Central memory CD8-positive, alpha-beta T cell (primary cell): ENCODE measurements at regions not wholly inside any gene's neighbourhood (a gene's known extent, or its start where the extent isn't known, plus 50 kb on each side); places are given as distances from the start of the nearest gene placed in this dataset.

Experiments used
- ATAC-seq: fragments of 150-1000 bp; cut with Tn5 transposase; replicated peaks from 2 replicates; pipeline ENCODE4 v1.10.0; 2022; ENCODE audit warnings: mild to moderate bottlenecking, moderate FRiP score, moderate number of reproducible peaks; ENCODE audit not compliant: poor library complexity, severe bottlenecking; ENCODE audit errors: extremely low read depth
- DNase-seq, 2 donors: peaks; one replicate each; pipeline ENCODE4 v3.0.0; 2021; ENCODE audit warnings: low spot score in 2 of 2
- H3K27ac Mint-ChIP-seq: one replicate; pipeline ENCODE4 v1.8.0; 2022; ENCODE audit warnings: low read depth, mild to moderate bottlenecking, moderate library complexity, mixed read lengths
- H3K27me3 Mint-ChIP-seq: one replicate; pipeline ENCODE4 v1.8.0; 2022; ENCODE audit warnings: mixed read lengths
- H3K36me3 Mint-ChIP-seq: one replicate; pipeline ENCODE4 v1.8.0; 2022; ENCODE audit warnings: mild to moderate bottlenecking, moderate library complexity, mixed read lengths; ENCODE audit not compliant: insufficient read depth
- H3K4me1 Mint-ChIP-seq: one replicate; pipeline ENCODE4 v1.8.0; 2022; ENCODE audit warnings: mixed read lengths
- H3K4me3 Mint-ChIP-seq: one replicate; pipeline ENCODE4 v1.8.0; 2022; ENCODE audit warnings: mild to moderate bottlenecking, moderate library complexity, mixed read lengths
- H3K9me3 Mint-ChIP-seq: one replicate; pipeline ENCODE4 v1.8.0; 2022; ENCODE audit warnings: mixed read lengths

DNA sequence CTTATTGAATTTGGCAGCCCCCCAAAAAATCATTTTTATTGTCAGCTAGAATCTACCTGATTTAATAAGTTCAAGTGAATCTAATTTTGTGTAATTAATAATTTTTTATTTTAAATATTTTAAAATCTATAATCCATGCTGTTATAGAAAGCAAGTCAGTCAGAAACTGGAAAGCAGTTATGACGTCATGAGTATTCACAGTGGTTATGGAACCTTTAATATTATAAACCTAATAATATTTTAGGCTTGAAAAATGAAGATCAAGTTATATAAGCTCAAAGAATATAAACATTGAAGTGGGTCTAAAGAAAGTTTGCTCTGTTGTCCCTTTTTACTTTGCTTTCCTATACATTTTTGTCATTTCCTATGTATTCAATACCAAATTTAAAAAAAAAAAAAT is 1075.1 kb upstream of the EPHA7 start:
- Mint-ChIP-seq H3K27me3 (no peaks in the 10 kb centered on the region), H3K4me1 (no peaks in the 10 kb centered on the region), H3K27ac (no peak overlapping the region), H3K9me3 (peaks cover 8% of the 10 kb centered on the region), H3K4me3 (no peak overlapping the region), H3K36me3 (no peaks in the 10 kb centered on the region)
- DNase-seq (no peak), ATAC-seq (no peak)

DNA sequence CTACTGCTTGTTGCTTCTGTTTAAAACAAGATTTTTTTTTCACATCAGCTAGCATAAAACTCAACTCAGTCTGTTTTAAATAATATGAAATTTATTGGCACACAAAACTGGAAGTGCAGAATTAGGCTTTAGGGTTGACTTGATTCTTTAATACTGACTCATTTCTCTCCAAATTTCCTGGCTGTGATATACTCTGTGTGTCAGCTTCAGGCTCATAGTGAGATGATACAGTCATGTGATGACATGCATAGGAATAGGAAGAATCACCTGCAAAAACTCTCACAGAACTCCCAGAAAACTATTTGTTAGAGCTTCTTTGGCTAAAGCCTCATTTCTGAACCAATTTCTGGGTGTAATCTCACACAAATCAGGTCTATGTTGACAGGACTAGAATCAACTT is 1068.0 kb upstream of the EPHA7 start:
- DNase-seq (no peak), ATAC-seq (no peak)
- Mint-ChIP-seq H3K27ac (no peak overlapping the region), H3K4me1 (no peaks in the 10 kb centered on the region), H3K27me3 (no peaks in the 10 kb centered on the region), H3K9me3 (peaks cover 5% of the 10 kb centered on the region), H3K4me3 (no peak overlapping the region), H3K36me3 (no peaks in the 10 kb centered on the region)

DNA sequence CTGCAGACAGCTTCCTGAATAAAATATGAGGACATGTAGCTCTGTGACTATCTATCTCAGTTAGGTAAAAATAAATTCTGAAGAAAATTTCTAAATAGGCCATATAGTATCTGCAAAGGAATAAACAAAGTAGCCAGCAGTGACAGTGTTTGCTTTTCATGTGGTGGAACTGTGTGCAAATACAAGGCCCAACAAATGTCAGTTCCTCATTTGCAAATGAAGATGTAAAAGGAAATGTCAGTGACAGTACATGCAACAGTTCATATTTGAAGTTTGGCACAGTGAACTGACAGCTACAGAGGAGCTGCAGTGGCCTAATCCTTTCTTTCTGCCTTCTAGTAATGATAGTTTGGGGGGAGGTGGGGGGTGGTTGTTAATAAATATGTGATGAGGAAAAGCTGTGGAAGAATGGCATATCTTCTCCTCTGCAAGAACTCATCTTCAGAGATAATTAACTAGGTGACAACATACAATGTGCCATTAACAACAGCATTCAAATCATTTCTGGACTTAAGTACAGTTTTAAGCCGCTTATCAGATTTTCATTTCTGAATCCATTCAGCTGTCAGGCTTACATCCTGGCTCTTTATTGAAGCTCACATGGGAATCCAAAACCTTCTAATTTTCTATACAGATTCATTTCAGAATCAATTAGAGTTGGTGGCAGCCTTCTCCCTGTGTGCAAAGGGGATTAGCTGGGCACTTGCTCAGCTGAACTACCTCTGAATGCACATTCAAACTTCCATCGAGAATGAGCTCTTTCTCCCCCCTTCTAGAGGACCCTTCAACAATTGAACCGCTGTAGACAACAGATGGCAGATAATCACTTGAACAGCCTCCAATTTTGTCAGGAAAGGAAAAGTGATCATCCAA is 1059.0 kb upstream of the EPHA7 start:
- no peaks in the 10 kb centered on the region for H3K36me3 Mint-ChIP-seq
- H3K4me3 Mint-ChIP-seq, result no peak overlapping the region
- no peaks in the 10 kb centered on the region for H3K4me1 Mint-ChIP-seq
- H3K27me3 Mint-ChIP-seq, result no peaks in the 10 kb centered on the region
- H3K27ac Mint-ChIP-seq, result no peak overlapping the region
- no peak for DNase-seq
- peaks cover 12% of the 10 kb centered on the region for H3K9me3 Mint-ChIP-seq
- no peak for ATAC-seq

DNA sequence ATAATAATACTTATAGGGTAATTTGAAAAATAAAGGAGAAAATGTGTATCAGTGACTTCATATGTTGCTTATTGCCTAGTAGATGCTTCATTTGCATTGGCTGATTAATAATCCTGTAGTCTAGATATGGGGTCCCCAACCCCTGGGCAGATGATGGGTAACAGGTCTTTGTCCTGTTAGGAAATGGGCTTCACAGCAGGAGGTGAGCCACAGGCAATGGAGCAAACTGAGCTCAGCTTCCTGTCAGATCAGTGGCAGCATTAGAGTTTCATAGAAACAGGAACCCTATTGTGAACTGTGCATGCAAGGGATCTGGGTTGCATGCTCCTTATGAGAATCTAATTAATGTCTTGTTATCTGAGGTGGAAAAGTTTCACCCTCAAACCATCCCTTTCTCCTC is 1049.5 kb upstream of the EPHA7 start:
- peaks cover 16% of the 10 kb centered on the region for H3K9me3 Mint-ChIP-seq
- H3K27ac Mint-ChIP-seq, result no peak overlapping the region
- H3K27me3 Mint-ChIP-seq, result no peaks in the 10 kb centered on the region
- DNase-seq (no peak), ATAC-seq (no peak)
- no peak overlapping the region for H3K4me3 Mint-ChIP-seq
- no peaks in the 10 kb centered on the region for H3K4me1 Mint-ChIP-seq
- no peaks in the 10 kb centered on the region for H3K36me3 Mint-ChIP-seq

DNA sequence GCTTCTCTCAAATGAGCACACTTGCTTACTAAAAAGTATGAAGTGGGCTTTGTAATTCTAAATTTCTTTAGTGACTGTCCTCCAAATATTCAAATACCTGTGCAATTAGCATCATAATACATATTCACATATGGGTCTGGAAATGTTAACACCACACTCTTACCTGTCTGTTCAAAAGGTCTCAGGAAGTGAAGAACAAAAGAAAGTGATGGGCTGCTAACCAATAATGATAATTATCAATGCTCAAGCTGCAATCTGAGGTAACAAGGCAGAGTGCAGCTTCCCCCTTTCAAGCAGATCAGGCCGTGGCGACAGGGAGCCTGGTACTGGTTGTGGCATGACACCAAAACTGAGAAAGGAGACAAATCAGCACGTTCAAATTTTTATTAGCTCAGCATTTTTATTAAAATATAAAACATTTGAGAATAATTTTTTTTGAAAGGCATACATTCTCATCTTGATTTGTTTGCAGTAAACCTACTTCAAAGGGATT is 1044.7 kb upstream of the EPHA7 start:
- no peak overlapping the region for H3K4me3 Mint-ChIP-seq
- no peak for DNase-seq
- H3K27me3 Mint-ChIP-seq, result no peaks in the 10 kb centered on the region
- no peaks in the 10 kb centered on the region for H3K36me3 Mint-ChIP-seq
- peaks cover 22% of the 10 kb centered on the region for H3K9me3 Mint-ChIP-seq
- H3K4me1 Mint-ChIP-seq, result no peaks in the 10 kb centered on the region
- no peak overlapping the region for H3K27ac Mint-ChIP-seq
- ATAC-seq, result no peak

DNA sequence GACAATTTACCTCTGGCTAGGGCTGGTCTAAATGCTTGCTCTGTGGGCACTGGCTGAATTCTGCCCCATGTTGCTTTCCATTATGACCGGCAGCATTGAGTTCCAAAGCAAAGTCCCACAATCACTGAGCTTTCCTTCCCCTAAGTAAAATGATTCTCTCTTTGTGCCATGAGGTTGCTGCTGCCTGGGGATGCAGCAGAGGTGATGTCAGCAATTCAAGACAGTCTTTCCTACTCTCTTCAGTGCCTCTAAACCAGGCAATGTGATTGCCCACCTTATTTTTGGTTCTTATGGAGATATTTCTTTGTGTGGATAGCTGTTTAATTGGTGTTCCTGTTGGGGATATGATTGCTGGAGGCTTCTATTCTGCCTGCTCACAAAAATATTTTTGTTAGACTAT is 1043.9 kb upstream of the EPHA7 start:
- Mint-ChIP-seq H3K27me3 (no peaks in the 10 kb centered on the region), H3K36me3 (no peaks in the 10 kb centered on the region), H3K9me3 (peaks cover 18% of the 10 kb centered on the region), H3K4me3 (no peak overlapping the region), H3K27ac (no peak overlapping the region), H3K4me1 (no peaks in the 10 kb centered on the region)
- ATAC-seq, result no peak
- no peak for DNase-seq

DNA sequence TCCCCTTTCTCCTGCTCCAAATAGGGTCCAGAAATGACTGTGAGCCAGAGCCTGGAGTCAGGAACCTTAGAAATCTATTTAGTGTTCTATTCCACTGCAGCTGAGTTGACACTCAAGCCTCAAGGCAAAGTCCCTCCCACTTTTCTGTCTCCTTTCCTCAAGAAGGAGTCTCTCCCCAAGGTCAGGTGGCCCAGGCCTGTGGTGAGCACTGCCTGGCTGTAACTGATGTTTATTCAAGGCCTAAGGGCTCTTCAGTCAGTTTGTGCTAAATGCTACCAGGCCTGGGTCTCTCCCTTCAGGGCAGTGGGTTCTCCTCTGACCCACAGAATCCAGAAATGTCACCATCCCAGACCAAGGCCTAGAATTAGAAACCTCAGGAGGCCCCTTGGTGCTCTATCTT is 1042.9 kb upstream of the EPHA7 start:
- no peak overlapping the region for H3K27ac Mint-ChIP-seq
- H3K27me3 Mint-ChIP-seq, result no peaks in the 10 kb centered on the region
- H3K4me1 Mint-ChIP-seq, result no peaks in the 10 kb centered on the region
- no peaks in the 10 kb centered on the region for H3K36me3 Mint-ChIP-seq
- DNase-seq (no peak), ATAC-seq (no peak)
- H3K4me3 Mint-ChIP-seq, result no peak overlapping the region
- peaks cover 17% of the 10 kb centered on the region for H3K9me3 Mint-ChIP-seq

DNA sequence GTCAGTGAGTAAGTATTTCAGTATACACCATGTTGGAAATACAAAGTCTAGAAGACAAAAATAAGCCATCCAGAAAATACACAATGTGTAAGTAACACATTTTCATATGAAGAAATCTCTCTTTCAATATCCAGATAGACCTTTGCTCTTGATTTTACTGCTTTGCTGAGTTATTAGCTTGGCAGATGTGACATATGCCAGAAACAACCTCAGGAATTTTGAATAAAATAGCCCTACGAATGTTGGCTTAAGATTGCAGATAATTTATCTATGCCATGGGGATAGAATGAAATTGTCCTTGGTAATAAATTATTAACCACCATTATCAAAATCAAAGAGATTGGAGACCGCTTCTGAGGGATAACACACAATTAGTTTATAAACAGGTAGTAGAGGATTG is 1036.9 kb upstream of the EPHA7 start:
- ATAC-seq (no peak), DNase-seq (no peak)
- Mint-ChIP-seq H3K4me3 (no peak overlapping the region), H3K4me1 (no peaks in the 10 kb centered on the region), H3K27me3 (no peaks in the 10 kb centered on the region), H3K36me3 (no peaks in the 10 kb centered on the region), H3K9me3 (peaks cover 6% of the 10 kb centered on the region), H3K27ac (no peak overlapping the region)

DNA sequence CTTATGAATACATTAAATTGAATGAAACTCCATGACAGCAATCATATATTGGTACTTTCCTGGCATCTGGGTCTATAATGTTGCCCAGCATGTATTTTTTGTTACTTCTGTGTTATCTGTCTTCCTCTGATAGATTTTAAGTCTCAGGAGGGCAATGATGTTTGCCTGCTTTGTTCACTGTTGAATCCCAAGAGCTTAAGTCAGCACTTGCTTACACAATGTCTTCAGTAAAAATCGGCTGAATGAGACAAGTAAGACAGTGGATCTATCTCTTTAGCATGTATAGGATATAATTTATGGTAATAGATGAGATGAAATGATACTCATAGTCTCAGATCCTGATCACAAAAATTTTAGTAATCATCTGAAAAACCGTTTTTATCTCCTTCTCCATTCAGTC is 1034.9 kb upstream of the EPHA7 start:
- no peak overlapping the region for H3K4me3 Mint-ChIP-seq

DNA sequence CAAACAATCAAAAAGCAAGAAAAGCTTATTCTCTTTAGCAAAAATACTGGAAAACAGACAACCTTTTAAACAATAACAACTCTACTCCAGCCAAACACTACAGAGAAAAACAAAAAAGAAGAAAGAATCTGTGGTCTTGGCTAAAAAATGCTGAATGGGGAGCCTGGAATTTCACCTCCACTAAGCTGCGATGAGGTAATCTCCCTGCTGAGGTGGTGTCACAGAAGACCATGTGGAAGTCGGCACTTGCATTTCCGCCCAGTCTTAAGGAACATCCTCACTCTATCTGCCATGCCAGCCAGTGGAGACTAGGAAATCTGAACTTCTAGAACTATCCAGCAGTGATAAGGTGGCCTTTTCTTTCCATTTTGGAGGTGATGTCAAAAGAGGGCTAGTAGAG is 1026.8 kb upstream of the EPHA7 start:
- Mint-ChIP-seq H3K36me3 (no peaks in the 10 kb centered on the region), H3K27ac (no peak overlapping the region), H3K27me3 (no peaks in the 10 kb centered on the region), H3K4me3 (no peak overlapping the region), H3K9me3 (peaks cover 15% of the 10 kb centered on the region), H3K4me1 (no peaks in the 10 kb centered on the region)
- ATAC-seq, result no peak
- no peak for DNase-seq

More for the DNA sequence above, 1034.9 kb upstream of the EPHA7 start:
- no peak for ATAC-seq
- H3K9me3 Mint-ChIP-seq, result peaks cover 11% of the 10 kb centered on the region
- no peak for DNase-seq
- H3K4me1 Mint-ChIP-seq, result no peaks in the 10 kb centered on the region
- H3K27ac Mint-ChIP-seq, result no peak overlapping the region
- H3K27me3 Mint-ChIP-seq, result no peaks in the 10 kb centered on the region
- no peaks in the 10 kb centered on the region for H3K36me3 Mint-ChIP-seq

DNA sequence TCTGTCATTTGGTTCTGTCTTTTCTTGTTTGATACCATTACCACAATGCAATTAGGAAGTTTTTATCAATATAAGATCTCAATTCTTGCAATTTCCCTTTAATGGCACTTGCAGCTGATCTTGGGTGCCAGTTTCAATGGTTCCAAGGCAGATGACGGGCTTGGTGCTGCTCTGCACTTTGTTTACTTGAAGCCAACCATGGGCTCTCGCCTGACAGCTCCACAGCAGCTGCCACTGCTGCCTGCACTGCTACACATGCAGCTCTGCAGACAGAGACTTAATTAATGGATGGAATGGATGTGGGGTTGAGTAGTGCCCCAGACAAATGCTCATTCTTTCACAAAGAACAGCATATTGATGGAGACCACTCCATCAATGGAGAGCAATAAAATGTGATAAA is 1024.3 kb upstream of the EPHA7 start:
- no peak overlapping the region for H3K27ac Mint-ChIP-seq
- no peaks in the 10 kb centered on the region for H3K27me3 Mint-ChIP-seq
- H3K9me3 Mint-ChIP-seq, result peaks cover 8% of the 10 kb centered on the region
- DNase-seq, result no peak
- H3K4me3 Mint-ChIP-seq, result no peak overlapping the region
- no peak for ATAC-seq
- no peaks in the 10 kb centered on the region for H3K4me1 Mint-ChIP-seq
- H3K36me3 Mint-ChIP-seq, result no peaks in the 10 kb centered on the region

DNA sequence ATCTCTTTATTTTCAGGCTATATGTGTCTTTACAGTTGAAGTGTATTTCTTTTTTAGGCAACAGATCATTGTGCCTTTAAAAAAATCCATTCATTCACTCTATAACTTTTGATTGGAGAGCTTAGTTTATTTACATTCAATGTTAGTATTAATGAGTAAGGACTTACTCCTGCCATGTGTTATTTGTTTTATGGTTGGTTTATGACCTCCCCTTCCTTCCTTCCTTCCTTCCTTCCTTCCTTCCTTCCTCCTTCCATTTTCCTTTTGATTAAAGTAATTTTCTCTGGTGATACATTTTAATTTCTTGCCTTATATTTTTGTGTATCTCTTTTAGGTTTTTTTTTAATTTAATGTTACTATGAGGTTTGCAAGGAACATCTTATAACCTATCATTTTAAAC is 1005.3 kb upstream of the EPHA7 start:
- H3K36me3 Mint-ChIP-seq, result no peaks in the 10 kb centered on the region
- ATAC-seq, result no peak
- H3K9me3 Mint-ChIP-seq, result peaks cover 36% of the 10 kb centered on the region
- H3K27me3 Mint-ChIP-seq, result no peaks in the 10 kb centered on the region
- H3K4me3 Mint-ChIP-seq, result no peak overlapping the region
- no peaks in the 10 kb centered on the region for H3K4me1 Mint-ChIP-seq
- no peak overlapping the region for H3K27ac Mint-ChIP-seq
- no peak for DNase-seq

DNA sequence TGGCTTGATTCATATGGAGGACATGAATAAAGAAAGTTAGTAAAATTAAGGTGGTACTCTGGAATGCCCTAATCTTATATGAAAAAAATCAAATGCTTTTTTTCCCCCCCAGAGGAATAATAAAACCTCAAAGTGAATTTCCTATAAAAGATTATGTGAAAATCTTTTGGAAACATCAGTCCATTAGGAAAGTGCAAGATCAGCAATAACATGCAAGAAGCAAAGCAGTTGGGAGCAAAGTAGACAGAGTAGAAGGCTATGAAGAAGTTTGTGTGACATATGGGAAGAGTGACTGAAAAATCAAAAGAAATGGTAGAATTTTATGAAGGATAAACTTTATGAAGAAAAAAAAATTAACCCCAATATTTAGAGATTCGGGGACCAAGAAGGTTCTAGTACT is 998.0 kb upstream of the EPHA7 start:
- no peak overlapping the region for H3K4me3 Mint-ChIP-seq
- H3K4me1 Mint-ChIP-seq, result no peaks in the 10 kb centered on the region
- H3K27ac Mint-ChIP-seq, result no peak overlapping the region
- no peaks in the 10 kb centered on the region for H3K27me3 Mint-ChIP-seq
- no peaks in the 10 kb centered on the region for H3K36me3 Mint-ChIP-seq
- H3K9me3 Mint-ChIP-seq, result peaks cover 21% of the 10 kb centered on the region
- DNase-seq (no peak), ATAC-seq (no peak)
